GM21390 (cell line): ENCODE measurements at regions not wholly inside any gene's neighbourhood (a gene's known extent, or its start where the extent isn't known, plus 50 kb on each side); places are given as distances from the start of the nearest gene placed in this dataset.
"Not testable (repeated sequence)": the region's sequence is repeated elsewhere in the genome, so short reads cannot be mapped to it uniquely, and the experiment has no call there.

Experiments
- ATAC-seq: cut with Tn5 transposase; IDR thresholded peaks from one replicate; pipeline ENCODE4 v1.9.1; 2021; ENCODE audit not compliant: unreplicated experiment

DNA sequence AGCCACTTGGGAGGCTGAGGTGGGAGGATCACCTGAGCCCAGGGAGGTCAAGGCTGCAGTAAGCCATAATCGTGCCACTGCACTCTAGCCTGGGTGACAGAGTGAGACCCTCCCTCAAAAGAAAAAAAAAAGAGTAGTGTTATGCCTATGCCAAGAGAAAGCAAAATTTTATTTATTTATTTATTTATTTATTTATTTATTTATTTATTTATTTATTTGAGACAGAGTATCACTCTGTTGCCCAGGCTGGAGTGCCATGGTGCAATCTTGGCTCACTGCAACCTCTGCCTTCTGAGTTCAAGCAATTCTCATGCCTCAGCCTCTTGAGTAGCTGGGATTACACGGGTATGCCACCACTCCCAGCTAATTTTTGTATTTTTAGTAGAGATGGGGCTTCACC, 72.6 kb upstream of the RAPGEF2 start:
- not testable (repeated sequence) for ATAC-seq

GRCh38 chr4:159035570-159035969, 67.3 kb upstream of the RAPGEF2 start:
- peak; percentile 84 for ATAC-seq

DNA sequence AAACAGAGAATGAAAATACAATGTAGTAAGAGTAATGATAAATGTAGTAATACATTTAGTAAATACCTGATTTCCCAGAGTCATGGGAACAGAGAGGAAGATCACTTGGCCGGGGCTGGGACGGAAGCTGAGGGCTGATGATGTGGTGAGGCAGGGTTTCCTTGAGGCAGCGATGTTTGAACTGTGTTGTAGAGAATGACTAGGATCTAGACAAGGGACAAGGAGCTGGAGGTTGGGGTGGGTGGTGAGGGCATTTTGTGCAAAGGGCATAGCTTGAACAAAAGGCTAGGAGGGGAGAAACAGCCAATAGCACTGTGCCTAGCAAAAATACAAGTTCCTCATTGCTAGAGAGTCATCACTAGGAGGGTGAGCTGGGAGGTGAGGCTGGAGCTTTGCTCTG, 64.3 kb upstream of the RAPGEF2 start:
- ATAC-seq, result no peak

DNA sequence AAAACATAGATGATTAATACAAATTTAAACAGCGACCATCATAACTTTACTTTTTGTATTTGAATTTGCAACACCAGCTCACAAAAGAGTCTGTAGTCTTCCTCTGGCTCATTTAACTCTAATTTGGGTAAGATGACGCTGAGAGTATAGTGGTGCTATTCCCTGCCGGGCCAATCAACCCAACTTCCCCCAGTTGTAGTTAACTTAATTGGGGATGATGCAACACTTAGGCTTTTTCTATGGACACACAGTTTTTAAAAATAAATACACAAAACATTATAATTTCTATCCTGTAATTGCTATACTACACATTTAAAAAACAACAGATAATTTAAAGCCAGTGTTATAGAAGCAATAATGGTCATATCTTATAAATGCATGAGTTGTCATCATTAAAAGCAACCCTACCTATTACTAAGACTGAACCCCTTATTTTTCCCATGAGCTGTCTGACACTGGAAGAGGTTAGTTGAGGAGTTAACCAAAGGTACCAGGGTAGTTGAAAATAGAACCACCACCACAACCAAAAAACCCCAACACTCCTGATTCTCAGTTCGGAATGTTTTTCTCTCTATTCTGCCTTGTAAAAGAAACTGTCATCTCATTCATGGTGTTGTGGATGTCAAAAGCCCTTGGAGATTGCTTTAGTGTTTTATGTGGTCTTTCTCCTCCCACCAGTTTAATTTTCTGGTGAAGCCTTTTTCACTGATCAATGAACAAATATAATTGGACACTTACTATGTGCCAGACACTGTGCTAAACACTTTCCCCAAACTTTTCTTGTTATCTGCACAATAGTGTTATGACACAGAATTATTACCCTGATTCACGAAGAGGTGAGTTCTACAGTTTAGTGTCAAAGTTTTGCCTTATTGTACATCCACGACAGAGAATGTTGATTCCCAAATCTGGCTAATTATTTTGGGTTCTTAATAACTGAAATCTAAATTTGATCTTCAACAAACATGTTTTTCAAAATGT, 61.5 kb upstream of the RAPGEF2 start:
- ATAC-seq, result no peak

DNA sequence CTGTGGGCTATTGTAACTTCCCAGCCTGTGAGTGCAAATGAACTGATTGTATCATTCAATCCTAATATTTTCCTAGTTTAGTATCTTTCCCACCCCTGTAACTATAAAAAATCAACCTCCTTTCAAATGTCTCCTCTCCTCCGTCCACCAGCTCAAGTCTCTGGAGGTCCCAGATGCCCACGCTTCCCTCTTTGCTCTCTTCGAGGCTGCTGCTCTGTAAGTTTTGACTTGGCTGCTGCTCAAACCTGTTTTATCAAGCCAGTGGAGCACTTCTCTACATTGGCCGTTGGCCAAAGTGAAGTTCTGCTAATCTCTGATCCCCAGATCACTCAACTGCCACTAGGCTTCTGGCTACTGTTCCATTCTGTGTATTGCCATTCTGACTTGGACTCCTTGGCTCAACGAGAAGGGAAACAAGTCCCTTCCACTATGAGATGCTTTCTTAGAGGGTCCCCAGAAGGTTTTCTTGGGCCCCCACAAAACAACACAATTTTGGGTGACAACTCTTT, 60.7 kb upstream of the RAPGEF2 start:
- ATAC-seq, result no peak

- ATAC-seq, result no peak
Observed at GRCh38 chr4:159042868-159043267, 60.0 kb upstream of the RAPGEF2 start.

GRCh38 chr4:159043861-159044260, 59.0 kb upstream of the RAPGEF2 start:
- no peak for ATAC-seq

DNA sequence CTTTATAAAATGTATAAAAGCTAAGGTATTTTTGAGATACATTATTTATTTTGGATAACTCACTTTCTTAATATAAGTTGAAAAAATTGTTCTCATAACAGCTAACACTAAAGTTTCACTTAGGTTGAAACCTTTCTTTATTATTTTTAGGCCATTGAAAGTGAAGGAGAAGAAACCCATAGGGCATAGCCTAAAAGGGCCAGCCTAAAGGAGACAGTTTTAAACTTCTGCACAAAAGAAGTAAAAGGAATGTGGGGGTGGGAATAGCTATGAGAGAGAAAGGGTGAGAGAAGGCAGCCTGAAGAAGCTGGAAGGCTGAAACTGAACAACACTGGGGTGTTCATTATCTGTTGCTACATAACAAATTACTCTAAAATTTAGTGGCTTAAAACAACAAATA, 57.6 kb upstream of the RAPGEF2 start:
- ATAC-seq, result peak; percentile 63

GRCh38 chr4:159046683-159047082, 56.2 kb upstream of the RAPGEF2 start:
- ATAC-seq, result no peak

DNA sequence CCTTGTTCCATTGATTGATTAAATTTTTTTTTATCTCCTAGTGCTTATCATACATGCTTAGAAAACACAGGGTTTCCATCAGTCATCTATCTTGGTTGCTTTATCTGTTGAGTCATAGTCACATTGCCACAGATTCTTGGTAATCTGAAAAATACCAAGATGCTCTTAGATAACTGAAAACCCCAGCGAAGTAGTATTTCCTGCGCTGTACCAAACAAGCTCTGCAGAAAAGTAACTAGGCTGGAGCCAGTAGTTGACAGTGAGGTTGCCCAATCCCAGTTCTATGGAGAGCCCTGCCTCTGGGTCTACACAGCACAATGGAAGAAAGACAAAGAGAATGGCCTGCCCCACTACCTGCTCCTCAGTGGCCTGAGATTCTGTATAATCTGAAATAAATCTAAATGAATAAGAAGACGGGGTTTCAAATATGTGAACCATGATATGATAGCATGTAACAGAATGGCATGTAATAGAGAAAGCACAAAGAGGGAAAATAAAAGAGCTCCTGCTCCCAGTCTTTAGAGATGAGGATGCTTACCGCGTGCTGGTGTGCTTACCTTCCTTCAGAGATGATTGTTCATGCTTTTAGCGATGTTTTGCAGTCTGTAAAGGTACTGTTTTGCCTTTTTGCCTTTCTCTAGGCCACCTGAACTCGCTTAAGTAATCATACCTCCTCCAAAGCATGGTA, 55.3 kb upstream of the RAPGEF2 start:
- no peak for ATAC-seq

- ATAC-seq, result no peak
Observed at GRCh38 chr4:159048166-159048886, 54.6 kb upstream of the RAPGEF2 start.

- no peak for ATAC-seq
Observed at GRCh38 chr4:159049780-159050375, 53.0 kb upstream of the RAPGEF2 start.

GRCh38 chr4:159051245-159052071, 51.4 kb upstream of the RAPGEF2 start:
- peak; percentile 87 for ATAC-seq

- ATAC-seq, result peak; percentile 48
Observed at GRCh38 chr4:159052315-159052714, 50.6 kb upstream of the RAPGEF2 start.
